Glutamatergic neuron (in vitro differentiated cells): ENCODE measurements at regions not wholly inside any gene's neighbourhood (a gene's known extent, or its start where the extent isn't known, plus 50 kb on each side); places are given as distances from the start of the nearest gene placed in this dataset.
A peak's percentile ranks its signal among the peaks of the same experiment; 100 is the strongest.

ENCODE experiments used
- DNase-seq: peaks from one replicate; pipeline ENCODE4 v3.0.0; 2022
- H3K27ac Mint-ChIP-seq: one replicate; pipeline ENCODE4 v1.8.0; 2020; ENCODE audit warnings: mild to moderate bottlenecking, mixed read lengths, inconsistent platforms; ENCODE audit not compliant: unreplicated experiment
- H3K27me3 Mint-ChIP-seq: one replicate; pipeline ENCODE4 v1.8.0; 2020; ENCODE audit warnings: mild to moderate bottlenecking, moderate library complexity, mixed read lengths, inconsistent platforms; ENCODE audit not compliant: unreplicated experiment
- H3K36me3 Mint-ChIP-seq: one replicate; pipeline ENCODE4 v1.8.0; 2020; ENCODE audit warnings: mild to moderate bottlenecking, mixed read lengths, inconsistent platforms; ENCODE audit not compliant: unreplicated experiment
- H3K4me1 Mint-ChIP-seq: one replicate; pipeline ENCODE4 v1.8.0; 2020; ENCODE audit warnings: mild to moderate bottlenecking, low read depth, mixed read lengths, inconsistent platforms; ENCODE audit not compliant: unreplicated experiment
- H3K4me3 Mint-ChIP-seq: one replicate; pipeline ENCODE4 v1.8.0; 2020; ENCODE audit warnings: mild to moderate bottlenecking, mixed read lengths, inconsistent platforms; ENCODE audit not compliant: unreplicated experiment
- H3K9me3 Mint-ChIP-seq: one replicate; pipeline ENCODE4 v1.8.0; 2020; ENCODE audit warnings: mild to moderate bottlenecking, moderate library complexity, mixed read lengths, inconsistent platforms; ENCODE audit not compliant: unreplicated experiment
- CTCF ChIP-seq: fragments of 200-600 bp; sonication (generic); IDR thresholded peaks from one replicate; pipeline ENCODE4 v1.5.0; 2021; ENCODE audit not compliant: partially characterized antibody, unreplicated experiment

GRCh38 chr1:105017587-105017986 is 1267.9 kb downstream of the AMY1C start:
- H3K9me3 Mint-ChIP-seq: no peaks in the 10 kb centered on the region
- H3K27ac Mint-ChIP-seq: no peak overlapping the region
- no peak overlapping the region for H3K4me3 Mint-ChIP-seq
- H3K4me1 Mint-ChIP-seq: no peaks in the 10 kb centered on the region
- no peaks in the 10 kb centered on the region for H3K36me3 Mint-ChIP-seq
- no peaks in the 10 kb centered on the region for H3K27me3 Mint-ChIP-seq
- TF ChIP-seq CTCF: no peak
- no peak for DNase-seq

- Mint-ChIP-seq H3K27me3 (no peaks in the 10 kb centered on the region), H3K4me1 (no peaks in the 10 kb centered on the region), H3K4me3 (no peak overlapping the region), H3K27ac (no peak overlapping the region), H3K36me3 (no peaks in the 10 kb centered on the region), H3K9me3 (no peaks in the 10 kb centered on the region)
- no peak for DNase-seq
- no peak for TF ChIP-seq CTCF
Measured at GRCh38 chr1:105023719-105024118, 1274.0 kb downstream of the AMY1C start.

- no peak for TF ChIP-seq CTCF
- Mint-ChIP-seq H3K4me3 (no peak overlapping the region), H3K27me3 (no peaks in the 10 kb centered on the region), H3K27ac (no peak overlapping the region), H3K9me3 (no peaks in the 10 kb centered on the region), H3K4me1 (no peaks in the 10 kb centered on the region), H3K36me3 (no peaks in the 10 kb centered on the region)
- DNase-seq: no peak
Measured at GRCh38 chr1:105027838-105028471, 1278.3 kb downstream of the AMY1C start.

GRCh38 chr1:105072446-105072845 is 1322.7 kb downstream of the AMY1C start:
- Mint-ChIP-seq H3K9me3 (peaks cover 2% of the 10 kb centered on the region), H3K4me1 (no peaks in the 10 kb centered on the region), H3K27ac (no peak overlapping the region), H3K36me3 (no peaks in the 10 kb centered on the region), H3K4me3 (no peak overlapping the region), H3K27me3 (no peaks in the 10 kb centered on the region)
- no peak for DNase-seq
- TF ChIP-seq CTCF: no peak

- Mint-ChIP-seq H3K4me1 (no peaks in the 10 kb centered on the region), H3K4me3 (no peak overlapping the region), H3K27me3 (no peaks in the 10 kb centered on the region), H3K9me3 (peaks cover 2% of the 10 kb centered on the region), H3K27ac (no peak overlapping the region), H3K36me3 (no peaks in the 10 kb centered on the region)
- no peak for TF ChIP-seq CTCF
- DNase-seq: peak; percentile 20
Measured at GRCh38 chr1:105072850-105073249, 1323.2 kb downstream of the AMY1C start.
